IPS-NIHi11 (cell line): ENCODE measurements at regions not wholly inside any gene's neighbourhood (a gene's known extent, or its start where the extent isn't known, plus 50 kb on each side); places are given as distances from the start of the nearest gene placed in this dataset.
A peak's percentile ranks its signal among the peaks of the same experiment; 100 is the strongest.
"Not testable (repeated sequence)": the region's sequence is repeated elsewhere in the genome, so short reads cannot be mapped to it uniquely, and the experiment has no call there.

ENCODE experiments used
- DNase-seq: peaks from one replicate; pipeline ENCODE4 v3.0.0; 2012; ENCODE audit warnings: mixed read lengths, low spot score

DNA sequence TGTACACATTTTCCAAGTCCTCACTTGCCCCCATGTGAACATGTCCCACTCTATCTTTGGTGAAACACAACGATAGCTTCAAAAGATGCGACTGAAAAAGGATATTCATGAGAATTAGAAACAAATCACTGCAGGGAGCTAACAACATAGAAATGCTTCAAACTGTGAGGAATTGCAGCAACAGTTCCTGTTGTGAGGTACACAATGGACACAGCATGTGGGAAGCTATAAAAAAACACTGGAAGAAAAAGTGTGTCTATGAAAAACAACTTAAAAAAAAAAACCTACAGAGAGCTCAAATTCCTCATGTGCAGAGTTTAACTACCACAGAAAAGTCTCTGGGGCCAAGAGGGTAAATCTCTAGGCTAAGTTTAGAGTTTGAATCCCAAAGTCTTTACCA, 51.6 kb upstream of the BLTP1 start:
- peak; percentile 50 for DNase-seq

DNA sequence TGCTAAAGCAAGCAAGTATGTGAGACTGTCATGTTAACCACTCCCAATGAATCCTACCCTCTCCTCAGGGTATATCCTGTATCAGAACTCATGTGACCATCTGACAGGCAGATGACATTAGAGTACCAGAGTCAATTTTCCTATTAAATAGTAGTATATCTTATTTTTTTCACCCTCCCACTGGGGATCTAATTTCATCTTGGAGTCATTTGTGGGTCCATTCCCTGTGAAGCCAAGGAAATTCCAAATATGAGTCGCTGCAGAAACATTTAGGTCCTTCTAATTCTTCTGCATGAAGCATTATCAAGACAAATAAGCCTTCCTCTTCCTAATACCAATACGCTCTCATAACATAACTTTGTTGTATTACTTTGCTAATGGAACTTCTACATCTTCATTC, 52.2 kb upstream of the BLTP1 start:
- DNase-seq, result peak; percentile 21

DNA sequence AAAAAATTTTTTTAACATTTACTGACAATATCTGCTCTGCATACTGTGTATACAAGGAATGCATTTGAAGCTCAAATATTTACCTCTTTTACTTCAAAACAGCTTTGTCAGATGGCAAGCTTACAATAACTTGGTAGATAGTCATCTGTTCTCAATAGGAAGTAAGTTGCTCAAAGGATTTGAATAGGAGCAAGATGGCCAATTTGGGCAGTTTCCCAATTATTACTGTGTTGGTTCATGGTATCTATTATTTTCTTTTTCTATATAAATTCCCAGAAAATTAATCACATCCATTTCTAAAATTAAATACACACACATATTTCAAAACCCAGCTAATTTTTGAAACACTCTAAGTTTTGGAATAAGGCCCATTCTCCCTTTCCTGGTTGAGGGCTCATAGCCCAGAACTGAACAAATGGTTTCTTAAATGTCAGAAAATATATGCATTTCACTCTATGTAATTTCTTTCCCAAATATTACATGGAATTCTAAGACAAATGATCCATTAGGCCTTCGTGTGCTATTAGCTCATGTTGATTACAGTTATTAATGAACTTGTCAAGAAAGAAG, 60.2 kb upstream of the BLTP1 start:
- no peak for DNase-seq

DNA sequence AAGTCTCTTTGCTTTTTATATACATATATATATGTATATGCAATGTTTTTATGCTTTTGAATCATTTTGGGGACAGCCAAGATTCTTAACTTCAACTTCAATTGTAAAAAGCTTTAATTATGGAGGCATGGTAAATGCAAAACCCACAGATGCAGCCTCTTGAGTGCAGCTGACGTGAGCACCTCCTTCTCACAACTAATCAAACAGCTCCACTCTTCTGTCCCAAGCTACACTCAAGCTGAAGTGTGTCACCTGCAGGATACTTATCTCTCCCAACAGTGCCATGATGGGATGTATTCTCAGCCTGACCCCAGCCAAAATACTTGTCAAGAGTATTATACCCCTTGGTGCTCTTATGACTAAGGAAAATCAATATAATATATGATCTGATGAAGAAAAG, 60.7 kb upstream of the BLTP1 start:
- no peak for DNase-seq

DNA sequence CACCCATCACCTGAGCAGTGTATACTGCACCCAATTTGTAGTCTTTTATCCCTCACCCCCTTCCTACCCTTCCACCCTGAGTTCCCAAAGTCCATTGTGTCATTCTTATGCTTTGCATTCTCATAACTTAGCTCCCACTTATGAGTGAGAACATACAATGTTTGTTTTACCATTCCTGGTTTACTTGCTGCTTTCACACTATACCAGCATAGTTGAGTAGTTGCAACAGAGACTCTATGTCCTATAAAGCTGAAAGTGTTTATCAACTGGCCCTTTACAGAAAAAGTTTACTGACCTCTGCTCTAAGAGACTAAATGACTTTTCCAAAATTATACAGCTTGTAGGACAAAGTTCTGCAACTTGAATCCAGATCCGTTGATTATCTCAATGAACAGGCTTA, 61.1 kb upstream of the BLTP1 start:
- no peak for DNase-seq

DNA sequence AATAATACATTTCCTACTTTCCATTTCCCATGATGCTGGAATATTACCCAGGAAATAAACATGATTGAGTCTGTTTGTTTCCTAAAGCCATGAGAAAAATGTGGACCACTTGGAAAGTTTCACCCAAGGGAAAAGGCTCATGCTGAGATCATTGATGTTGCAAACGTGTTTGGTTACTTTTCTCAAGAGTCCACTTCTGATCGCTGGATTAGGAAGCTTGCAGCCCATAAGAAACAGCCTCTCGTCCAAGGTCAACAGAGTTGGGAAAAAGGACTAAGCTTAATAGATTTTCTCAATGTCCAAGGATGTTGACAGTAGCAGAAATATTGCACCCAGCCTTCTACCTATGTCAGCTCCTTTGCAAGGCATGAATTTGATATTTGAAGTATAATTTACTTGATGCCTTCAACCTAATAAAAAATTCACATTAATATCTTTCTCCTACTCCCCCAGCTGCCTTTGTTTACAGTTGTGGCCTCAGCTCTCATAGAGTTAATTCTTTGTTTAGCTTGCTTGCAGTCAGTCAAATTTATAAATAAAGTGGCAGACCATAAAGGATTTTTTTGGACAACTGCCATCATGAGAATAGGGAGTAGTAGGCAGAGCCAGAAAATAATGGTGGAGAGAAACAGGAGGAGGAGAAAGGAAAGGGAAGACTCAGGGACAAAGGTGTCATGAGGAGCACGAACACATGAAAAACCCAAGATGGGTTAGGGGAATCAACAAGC, 65.6 kb upstream of the BLTP1 start:
- DNase-seq, result no peak

DNA sequence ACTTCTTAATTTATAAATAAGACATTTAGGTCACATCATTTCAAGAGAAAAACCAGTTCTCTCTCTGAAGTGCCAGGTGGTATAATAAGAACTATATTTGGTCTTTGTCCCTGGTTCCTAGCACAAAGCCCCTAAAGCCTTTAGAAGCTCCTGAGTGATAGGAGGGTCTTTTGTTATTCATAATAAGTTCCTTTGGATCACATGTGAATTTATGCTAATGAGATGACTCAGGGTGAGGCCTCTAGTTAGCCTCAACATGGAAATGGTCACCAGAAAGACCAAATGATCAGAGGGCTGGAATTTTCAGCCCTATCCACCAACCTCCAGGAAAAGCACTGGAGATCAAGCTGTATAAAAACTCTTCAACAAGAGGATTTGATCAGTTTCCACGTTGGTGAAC, 68.1 kb upstream of the BLTP1 start:
- no peak for DNase-seq

DNA sequence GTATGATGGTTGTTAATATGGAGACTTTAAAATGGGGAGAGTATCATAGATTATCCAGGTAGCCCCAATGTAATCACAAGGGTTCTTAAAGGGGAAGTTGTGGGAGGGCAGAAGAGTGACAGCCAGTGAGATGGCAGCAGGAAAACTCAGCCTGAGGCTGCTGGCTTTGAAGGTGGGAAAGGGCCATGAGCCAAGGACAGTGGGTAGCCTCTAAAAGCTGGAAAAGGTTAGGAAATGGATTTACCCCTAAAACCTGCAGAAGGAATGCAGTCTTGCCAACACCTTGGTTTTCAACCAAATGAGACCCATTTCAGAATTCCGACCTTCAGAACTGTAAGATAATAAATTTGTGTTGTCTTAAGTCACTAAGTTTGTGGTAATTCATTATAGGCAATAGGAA, 68.8 kb upstream of the BLTP1 start:
- DNase-seq, result no peak

DNA sequence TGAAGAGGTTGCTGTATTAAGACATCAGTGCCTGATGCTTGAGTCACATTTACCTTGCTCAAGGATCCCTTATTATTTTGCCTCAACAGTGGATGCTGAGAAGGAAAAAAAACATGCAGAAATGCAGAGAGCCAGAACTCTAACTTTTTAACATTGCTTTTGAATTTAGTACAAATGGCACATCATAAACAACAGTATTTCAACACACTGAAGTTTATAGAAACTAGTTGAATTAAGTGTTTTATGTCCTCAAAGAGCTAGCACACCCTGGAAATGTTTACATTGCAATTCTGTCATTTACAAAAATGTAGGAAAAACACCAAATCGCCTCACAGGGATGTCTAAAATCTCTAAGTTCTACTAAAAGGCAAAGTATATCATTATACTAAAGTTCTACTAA, 69.5 kb upstream of the BLTP1 start:
- DNase-seq, result no peak

DNA sequence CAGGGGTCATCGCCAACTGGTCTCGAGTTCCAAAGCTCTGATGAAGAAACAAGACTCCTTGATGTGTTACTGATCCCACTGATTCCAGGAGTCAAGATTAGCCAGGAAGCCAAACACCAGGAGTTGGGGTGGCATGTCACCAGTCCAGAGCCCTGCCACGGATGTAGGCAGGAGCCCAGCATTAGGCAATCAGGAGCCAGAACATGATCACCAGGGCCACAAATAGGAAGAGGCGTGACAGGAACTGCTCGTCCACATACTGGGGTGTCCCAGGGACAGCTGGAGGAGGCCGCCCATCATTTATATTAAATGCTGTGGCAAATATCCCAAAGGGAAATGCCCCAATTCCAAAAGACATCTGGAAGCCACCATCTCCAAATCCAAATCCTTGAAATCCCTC, 74.5 kb upstream of the BLTP1 start:
- DNase-seq, result not testable (repeated sequence)

DNA sequence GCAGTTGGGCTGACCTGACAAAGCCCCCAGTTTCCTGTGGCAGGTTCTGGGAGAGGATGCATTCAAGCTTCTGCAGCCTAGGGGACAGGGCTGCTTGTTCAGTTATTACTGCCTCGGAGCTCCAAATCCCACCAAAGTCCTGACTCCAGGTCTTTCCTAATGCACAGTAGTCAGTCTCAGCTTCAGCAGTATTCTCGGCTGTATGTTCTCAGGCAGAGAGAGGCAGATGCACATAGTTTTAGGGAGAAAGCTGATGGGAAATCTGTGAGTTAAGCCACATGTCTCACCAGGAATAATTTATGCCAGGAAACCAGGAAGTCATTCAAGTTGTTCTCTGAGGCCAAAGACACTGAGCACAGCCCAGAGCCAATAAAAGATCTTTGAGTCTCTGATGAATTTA, 75.3 kb upstream of the BLTP1 start:
- DNase-seq, result not testable (repeated sequence)

DNA sequence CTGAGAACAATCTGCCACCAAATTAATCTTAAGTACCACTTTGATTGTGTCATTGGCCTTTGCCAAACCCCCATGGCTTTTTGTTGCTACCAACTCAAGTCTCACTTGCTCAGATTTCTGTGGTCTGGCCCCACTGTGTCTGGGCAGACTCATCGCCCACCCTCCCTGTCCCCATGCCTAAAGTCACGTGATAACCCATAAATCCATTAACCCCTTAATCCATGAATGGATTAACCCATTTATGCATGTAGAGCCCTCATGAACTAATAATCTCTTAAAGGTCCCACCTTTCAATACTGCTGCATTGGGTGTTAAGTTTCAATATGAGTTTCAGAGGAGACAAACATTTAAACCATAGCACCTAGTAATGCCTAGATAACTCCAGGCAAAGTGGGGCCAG, 78.5 kb upstream of the BLTP1 start:
- DNase-seq, result no peak

DNA sequence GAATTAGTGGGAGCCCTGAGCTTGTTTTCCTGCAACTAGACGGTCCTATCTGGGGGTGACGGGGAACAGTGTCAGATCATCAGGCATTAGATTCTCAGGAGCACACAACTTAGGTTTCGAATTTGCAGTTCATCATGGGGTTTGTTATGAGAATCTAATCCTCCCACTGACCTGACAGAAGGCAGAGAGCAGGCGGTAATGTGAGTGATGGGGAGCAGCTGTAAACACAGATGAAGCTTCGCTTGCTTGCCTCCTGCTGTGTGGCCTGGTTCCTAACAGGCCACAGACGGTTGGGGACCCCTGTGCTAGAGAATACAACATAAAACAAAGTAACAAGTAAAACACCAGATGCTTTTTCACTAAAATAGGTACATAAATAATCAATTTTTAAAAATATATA, 86.2 kb upstream of the BLTP1 start:
- no peak for DNase-seq

DNA sequence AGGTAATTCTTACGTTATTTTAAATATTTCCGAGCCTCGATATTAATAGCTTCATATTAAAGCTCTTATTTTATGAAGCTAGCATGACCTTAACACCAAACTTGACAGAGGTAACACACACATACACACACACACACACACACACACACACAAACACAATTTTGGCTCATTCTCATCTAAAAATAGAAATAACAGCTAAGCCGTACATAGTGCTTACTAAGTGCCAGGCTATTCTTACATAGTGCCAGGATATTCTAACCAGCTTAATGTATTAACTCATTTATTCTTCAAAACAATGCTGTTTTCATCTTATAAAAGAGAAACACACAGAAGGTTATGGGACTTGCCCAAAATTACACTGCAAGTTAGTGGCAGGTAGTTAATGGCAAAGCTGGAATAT, 87.0 kb upstream of the BLTP1 start:
- no peak for DNase-seq

DNA sequence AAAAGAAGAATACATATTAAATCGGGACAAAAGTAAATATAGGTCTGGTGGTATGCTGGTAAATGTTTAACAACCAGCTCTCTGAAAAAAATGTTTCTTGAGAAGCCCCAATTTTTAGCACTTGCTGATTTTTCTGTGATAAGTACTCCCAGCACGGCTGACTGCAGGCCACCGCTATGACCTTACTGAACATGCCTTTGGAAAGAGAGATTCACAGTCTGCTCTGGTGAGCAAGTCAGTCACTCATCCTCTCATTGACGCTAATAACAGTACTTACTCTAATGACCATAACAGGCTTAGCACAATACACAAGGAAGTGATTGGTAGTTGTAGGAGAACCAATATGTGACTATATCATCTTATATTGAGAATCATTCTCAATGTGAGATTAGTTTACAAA, 98.9 kb upstream of the BLTP1 start:
- no peak for DNase-seq

DNA sequence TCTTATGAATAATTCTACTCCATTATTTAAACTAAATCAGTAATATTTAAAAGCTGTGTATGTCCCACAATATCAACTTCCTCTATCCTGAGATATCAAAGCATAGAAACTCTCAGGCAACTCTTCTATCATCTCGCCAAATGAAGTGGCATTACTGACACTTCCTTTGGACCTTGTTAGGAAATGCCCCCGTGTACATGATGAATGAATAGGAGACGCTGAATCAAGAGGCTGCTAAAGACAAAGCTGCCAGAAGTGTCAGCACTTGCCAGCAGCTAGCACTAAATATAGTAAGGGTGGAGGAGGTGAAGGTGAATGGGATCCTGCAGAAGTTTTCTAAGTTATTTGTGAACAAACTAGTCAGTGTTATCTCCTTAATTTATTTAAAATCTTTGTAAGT, 99.5 kb upstream of the BLTP1 start:
- no peak for DNase-seq

DNA sequence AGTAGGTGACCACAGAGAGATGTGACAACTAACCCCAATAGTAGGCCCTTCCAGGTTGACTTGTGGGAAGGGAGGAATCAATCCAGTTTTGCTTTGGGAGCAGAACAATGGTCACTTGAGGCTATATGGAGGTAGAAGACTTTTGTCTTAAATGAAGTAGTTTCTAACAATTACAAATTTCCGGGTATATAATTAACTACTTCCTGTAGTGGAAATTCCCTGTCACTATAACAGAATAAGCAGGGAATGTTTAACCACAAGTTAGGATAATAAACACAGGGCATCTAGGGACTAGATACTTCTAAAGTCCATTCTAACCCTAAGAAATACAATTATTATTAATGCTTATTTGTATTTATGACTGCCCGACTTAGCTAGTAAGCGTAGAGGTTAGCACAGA, 99.0 kb upstream of the TRPC3 start:
- no peak for DNase-seq

DNA sequence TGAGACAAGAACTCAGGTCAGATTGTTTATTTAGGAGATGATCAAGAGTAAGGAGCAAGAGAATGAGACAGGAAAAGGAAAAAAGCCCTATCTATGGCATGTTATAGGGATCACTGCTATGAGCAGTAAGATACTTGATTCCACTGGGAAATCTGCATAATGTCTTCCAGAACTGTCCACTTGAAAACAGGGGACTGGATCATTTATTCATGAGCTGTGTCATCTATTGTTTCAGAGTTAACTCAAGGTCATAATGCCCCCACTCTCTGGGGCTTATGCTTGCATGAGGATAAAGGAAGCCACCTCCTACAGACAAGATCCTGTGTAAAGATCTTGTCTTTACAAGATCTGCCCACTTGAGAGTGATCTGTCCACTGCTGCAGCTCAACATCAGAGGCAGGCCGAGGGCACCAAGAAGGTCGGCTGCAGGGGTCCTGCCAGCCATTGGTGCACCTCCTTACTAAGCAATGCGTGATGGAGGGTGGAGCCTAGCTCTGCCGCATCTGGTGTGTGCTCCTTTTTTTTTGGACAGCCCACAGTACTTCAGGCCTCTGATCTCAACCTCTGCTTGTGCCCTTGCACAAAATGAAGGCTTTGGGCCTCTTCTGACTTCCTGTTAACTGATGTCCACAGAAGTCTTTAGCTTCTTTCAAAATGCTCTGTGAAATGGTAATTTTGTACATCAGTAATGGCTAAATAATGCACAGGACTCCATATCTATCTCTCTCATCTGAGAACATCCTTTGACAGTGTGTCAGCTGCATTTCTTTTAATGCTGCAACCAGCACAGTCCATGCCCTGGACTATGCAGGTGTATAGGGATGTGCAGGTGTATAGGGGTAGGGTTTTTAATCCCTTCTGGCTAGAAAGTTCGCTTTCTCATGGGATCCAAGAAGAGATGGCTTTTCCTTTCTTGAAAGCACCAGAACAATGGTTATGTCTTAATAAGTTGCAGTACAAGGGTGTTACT, 95.9 kb upstream of the TRPC3 start:
- DNase-seq, result no peak

DNA sequence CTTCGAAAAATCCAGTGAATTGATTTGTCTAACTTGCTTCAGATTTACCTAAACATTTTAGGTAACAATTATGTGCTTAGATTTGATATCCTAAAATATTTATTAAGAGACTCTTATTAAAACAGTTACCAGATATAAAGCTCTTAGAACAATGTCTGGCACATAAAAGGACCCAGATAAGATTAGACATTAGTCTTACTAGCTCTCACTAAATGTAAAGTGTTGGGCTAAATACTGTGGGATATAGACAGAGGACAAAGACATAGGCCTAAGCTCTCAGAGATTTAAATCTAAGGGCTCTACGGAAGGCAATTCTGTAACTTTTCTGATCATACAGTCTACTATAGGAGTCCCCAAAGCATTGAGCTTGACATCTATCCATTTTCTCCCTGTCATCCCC, 94.4 kb upstream of the TRPC3 start:
- no peak for DNase-seq

DNA sequence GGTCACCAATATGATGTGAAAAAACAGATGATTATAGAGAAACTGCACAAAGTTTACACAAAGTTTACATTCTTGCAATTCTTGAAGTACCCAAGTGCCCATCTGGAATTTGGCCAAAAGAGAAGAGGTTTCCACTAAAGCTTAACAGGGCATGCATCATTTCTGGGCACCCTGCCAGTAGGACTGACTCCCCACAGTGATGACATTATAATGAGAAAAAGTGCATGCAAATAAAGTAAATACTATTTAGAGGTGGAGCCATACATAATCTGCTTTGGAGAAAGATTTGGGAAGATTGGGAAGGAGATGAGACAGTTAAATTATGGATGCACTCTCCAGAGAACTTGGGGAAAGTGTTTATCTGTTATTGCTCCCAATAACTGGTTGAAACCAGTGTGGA, 93.7 kb upstream of the TRPC3 start:
- DNase-seq, result peak; percentile 35

DNA sequence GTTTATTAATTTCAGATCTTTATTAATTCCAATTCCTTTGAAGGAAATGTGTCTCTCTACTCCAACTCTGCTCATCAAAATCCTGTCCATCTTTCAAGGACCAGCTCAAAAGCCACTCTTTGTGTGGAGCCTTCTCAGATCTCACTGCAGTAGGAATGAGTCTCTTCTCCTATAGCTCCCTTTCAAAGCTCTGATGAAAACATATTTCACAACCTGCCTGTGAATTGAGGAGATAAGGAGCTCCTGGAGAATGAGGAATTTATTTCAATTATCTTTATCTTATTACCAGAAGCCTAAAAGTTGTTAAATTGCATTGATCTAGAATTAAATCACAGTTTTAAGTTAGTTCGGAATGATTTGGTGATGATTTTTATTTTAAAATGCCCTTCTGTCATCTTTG, 92.6 kb upstream of the TRPC3 start:
- no peak for DNase-seq

DNA sequence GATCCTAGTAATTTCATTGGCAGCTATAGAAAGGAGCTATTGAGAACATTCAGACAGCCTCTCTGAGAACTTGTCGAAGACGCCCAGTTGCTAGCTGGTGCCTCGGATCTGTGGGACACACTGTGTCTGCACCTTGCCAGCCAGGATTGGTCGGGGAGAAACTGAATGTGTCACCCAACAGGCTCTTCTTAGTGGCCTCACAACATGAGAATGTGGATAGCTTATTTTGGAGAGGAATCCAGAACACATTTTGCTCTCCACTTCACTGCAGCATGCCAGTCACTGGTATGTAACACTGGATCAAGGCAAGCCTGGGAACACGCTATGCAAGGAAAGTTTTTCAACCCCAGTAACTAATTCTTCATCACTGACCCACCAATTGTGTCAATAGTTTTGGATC, 89.5 kb upstream of the TRPC3 start:
- DNase-seq, result no peak

DNA sequence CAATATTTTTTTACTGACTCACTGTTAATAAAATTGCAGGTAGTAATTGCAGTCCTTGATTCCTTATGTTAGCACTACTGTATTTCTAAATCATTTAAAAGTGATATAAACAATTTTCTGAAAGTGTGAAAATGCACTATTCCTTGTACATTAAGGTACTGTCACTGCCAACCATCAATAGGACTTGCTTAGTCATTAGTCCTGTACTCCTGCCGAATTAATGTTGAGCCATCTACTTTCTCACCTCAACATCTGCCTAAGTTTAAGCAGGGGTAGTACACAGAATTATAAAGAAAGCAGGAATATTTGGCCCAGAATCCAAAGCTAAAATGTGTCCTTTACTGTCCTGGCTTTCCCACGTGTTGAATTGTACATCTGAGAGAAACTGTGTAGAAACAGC, 87.0 kb upstream of the TRPC3 start:
- no peak for DNase-seq
